HepG2 (cell line): ENCODE measurements at regions not wholly inside any gene's neighbourhood (a gene's known extent, or its start where the extent isn't known, plus 50 kb on each side); places are given as distances from the start of the nearest gene placed in this dataset.

ENCODE experiments used
- ATAC-seq: fragments of 200-7000 bp; cut with Tn5 transposase; 3 replicates; pipeline ENCODE4 v1.9.1; 2020; ENCODE audit warnings: mild to moderate bottlenecking, moderate library complexity
- BruUV-seq: library from RNA; stranded (reverse); fragments of 400-500 nt; replicated peaks from 2 replicates; lab custom pipeline; 2021; lab: Mats Ljungman, UMichigan
- CTCF ChIA-PET: fragments of 300-600 bp; formaldehyde crosslinking; extraction: SDS; loops from one replicate; lab custom pipeline; 2021; ENCODE audit warnings: low total read pairs, inconsistent platforms, low intra/inter-chr PET ratio; lab: Yijun Ruan, JAX
- POLR2A ChIA-PET: fragments of 350-600 bp; sonication (Branson Sonifier 250); formaldehyde crosslinking; loops from one replicate; lab custom pipeline; 2020; ENCODE audit warnings: antibody characterized with exemption, inconsistent platforms; lab: Yijun Ruan, JAX
- DNase-seq: peaks from one replicate; pipeline ENCODE4 v3.0.0-alpha.2; 2015; ENCODE audit warnings: low spot score
- FAIRE-seq: peaks from 3 replicates; lab custom pipeline; 2011; peaks lifted over from hg19 to GRCh38; lab: Jason Lieb, UNC
- H2AFZ ChIP-seq: one replicate; pipeline ENCODE4 v1.6.1; 2011; ENCODE audit warnings: low read length, inconsistent platforms
- H3K27ac ChIP-seq: fragments of 300-600 bp; 3 replicates; pipeline ENCODE4 v1.8.0; 2011; ENCODE audit warnings: mixed run types, mild to moderate bottlenecking, mixed read lengths, low read length, inconsistent platforms; ENCODE audit not compliant: insufficient read depth; ENCODE audit errors: extremely low read length
- H3K27me3 ChIP-seq, 2 experiments: fragments of 200-600 bp in 1 of 2; 2 replicates in 1 of 2; 3 replicates in 1 of 2; pipeline versions ENCODE4 v1.6.0 to v1.8.0; 2011; ENCODE audit warnings: low read length in 2 of 2, mild to moderate bottlenecking in 2 of 2, moderate library complexity in 2 of 2, inconsistent platforms in 1 of 2; ENCODE audit not compliant: insufficient read depth in 2 of 2, control insufficient read depth in 1 of 2
- H3K36me3 ChIP-seq, 2 experiments: fragments of 200-600 bp in 1 of 2; replicated peaks in 1 of 2; 2 replicates in 1 of 2; 3 replicates in 1 of 2; pipeline versions ENCODE4 v1.5.1 to v1.8.0; 2011; ENCODE audit warnings: low read length in 2 of 2, inconsistent platforms in 1 of 2; ENCODE audit not compliant: insufficient read depth in 2 of 2, control insufficient read depth in 1 of 2
- H3K4me1 ChIP-seq: 2 replicates; pipeline ENCODE4 v1.5.1; 2012; ENCODE audit warnings: low read length, inconsistent platforms; ENCODE audit not compliant: insufficient read depth
- H3K4me2 ChIP-seq: 2 replicates; pipeline ENCODE4 v1.6.0; 2011; ENCODE audit warnings: low read depth, low read length, inconsistent platforms
- H3K4me3 ChIP-seq, 3 experiments: fragments of 200-600 bp in 1 of 3; sonication (generic), shearing (Covaris generic) in 1 of 3; replicated peaks in 1 of 3; 2 replicates each; pipeline ENCODE4 v1.5.1; 2011 to 2016; ENCODE audit warnings: low read length in 3 of 3, inconsistent platforms in 2 of 3, low read depth in 2 of 3, mild to moderate bottlenecking in 2 of 3, control low read depth in 1 of 3, mixed read lengths in 1 of 3; ENCODE audit not compliant: insufficient read depth in 1 of 3
- H3K79me2 ChIP-seq: one replicate; pipeline ENCODE4 v1.6.1; 2011; ENCODE audit warnings: low read length, inconsistent platforms; ENCODE audit not compliant: insufficient read depth
- H3K9ac ChIP-seq: 2 replicates; pipeline ENCODE4 v1.6.0; 2011; ENCODE audit warnings: mild to moderate bottlenecking, low read depth, low read length, inconsistent platforms; ENCODE audit not compliant: insufficient read depth
- H3K9me3 ChIP-seq: 2 replicates; pipeline ENCODE4 v1.5.1; 2012; ENCODE audit warnings: mild to moderate bottlenecking, low read length
- H4K20me1 ChIP-seq: 2 replicates; pipeline ENCODE4 v1.6.0; 2011; ENCODE audit warnings: inconsistent platforms, mild to moderate bottlenecking, low read length, moderate library complexity; ENCODE audit not compliant: insufficient read depth
- ATF3 ChIP-seq: sonication (generic); formaldehyde crosslinking; IDR thresholded peaks from 2 replicates; pipeline ENCODE4 v1.4.0; 2020; ENCODE audit warnings: missing genetic modification reagents
- MXD4 ChIP-seq: IDR thresholded peaks from 2 replicates; pipeline ENCODE4 v1.6.1; 2016; ENCODE audit warnings: mild to moderate bottlenecking, missing biosample characterization, missing genetic modification reagents
- NFKBIZ ChIP-seq: IDR thresholded peaks from 2 replicates; pipeline ENCODE4 v1.6.1; 2018; ENCODE audit warnings: missing genetic modification reagents, missing compliant biosample characterization
- PCBP2 ChIP-seq: fragments of 200-400 bp; formaldehyde crosslinking; optimal IDR thresholded peaks from 2 replicates; pipeline ENCODE3; 2018; ENCODE audit warnings: low read length, low read depth; ENCODE audit not compliant: poor library complexity, severe bottlenecking
- POLR2G ChIP-seq: fragments of 200-400 bp; formaldehyde crosslinking; IDR thresholded peaks from 2 replicates; pipeline ENCODE4 v1.6.1; 2018; ENCODE audit warnings: mild to moderate bottlenecking, low read depth, low read length, moderate library complexity
- PRPF4 ChIP-seq: fragments of 200-400 bp; formaldehyde crosslinking; IDR thresholded peaks from 2 replicates; pipeline ENCODE4 v1.6.1; 2016; ENCODE audit warnings: low read length, low read depth; ENCODE audit not compliant: poor library complexity, severe bottlenecking
- TEAD3 ChIP-seq: optimal IDR thresholded peaks from 2 replicates; pipeline ENCODE3; 2016; ENCODE audit warnings: borderline replicate concordance
- ZFP36L2 ChIP-seq: sonication (generic); formaldehyde crosslinking; IDR thresholded peaks from 2 replicates; pipeline ENCODE4 v1.4.0; 2020; ENCODE audit warnings: missing genetic modification reagents
- ZNF3 ChIP-seq: IDR thresholded peaks from 2 replicates; pipeline ENCODE4 v1.7.0; 2017; ENCODE audit warnings: inconsistent platforms
- ZNF749 ChIP-seq: sonication (generic); formaldehyde crosslinking; IDR thresholded peaks from 2 replicates; pipeline ENCODE4 v1.8.0; 2022; ENCODE audit warnings: mild to moderate bottlenecking, missing genetic modification reagents, moderate library complexity, borderline replicate concordance
- ZNF879 ChIP-seq: sonication (generic); formaldehyde crosslinking; IDR thresholded peaks from 2 replicates; pipeline ENCODE4 v1.8.1; 2023; ENCODE audit warnings: missing genetic modification reagents
- WGBS: methylation state at CpG from one replicate; pipeline ENCODE4 v1.1.6; 2017; ENCODE audit warnings: low lambda C conversion rate; 5-methylcytosine and 5-hydroxymethylcytosine counted together
- in situ Hi-C: cut with HindIII; loops from 2 replicates; pipeline ENCODE4 v1.10.0; 2017; ENCODE audit warnings: low pct_unique_long_range_greater_than_20kb; ENCODE audit not compliant: extremely low pct_ligation_motif_present
- intact Hi-C: fragments of 100-400 bp; cut with micrococcal nuclease; formaldehyde crosslinking; loops from one replicate; pipeline ENCODE4 v1.10.0; 2022; ENCODE audit not compliant: unreplicated experiment

DNA sequence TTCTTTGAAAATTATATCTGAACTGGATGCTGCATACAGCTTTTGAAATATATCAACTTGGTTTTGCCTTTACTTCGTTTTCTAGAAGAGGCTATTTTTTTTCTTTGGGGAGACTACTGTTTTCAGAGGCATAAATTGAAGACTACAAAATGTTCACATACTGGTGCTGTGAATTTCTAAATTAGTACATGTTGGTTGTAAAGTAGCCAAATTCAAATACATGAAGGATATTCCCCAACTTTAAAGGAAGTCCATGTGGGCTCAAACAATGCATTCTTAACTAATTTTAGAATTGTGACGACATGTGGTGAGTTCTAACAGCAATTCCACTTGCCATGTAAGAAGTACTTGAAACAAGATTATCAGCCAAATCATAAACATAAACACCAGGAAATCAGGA is 295.7 kb downstream of the TUSC7 start:
- TF ChIP-seq ATF3 (CRISPR knock-in tag) (no peak), POLR2G (no peak), ZNF749 (CRISPR knock-in tag) (no peak), MXD4 (CRISPR knock-in tag) (no peak), ZNF879 (CRISPR knock-in tag) (no peak), NFKBIZ (no peak), PRPF4 (no peak), ZNF3 (no peak), ZFP36L2 (CRISPR knock-in tag) (no peak)
- no peak for DNase-seq
- no peak overlapping the region for H3K4me2 ChIP-seq
- intact Hi-C loops (no loop called here), in situ Hi-C loops (no loop called here)
- no peak overlapping the region for H2AFZ ChIP-seq
- H3K4me1 ChIP-seq, result no peaks in the 10 kb centered on the region
- POLR2A ChIA-PET, result no interaction called here
- H3K27ac ChIP-seq, result no peak overlapping the region
- H4K20me1 ChIP-seq, result no peaks in the 10 kb centered on the region
- no peak for ATAC-seq
- no peaks in the 10 kb centered on the region for H3K9me3 ChIP-seq
- no peaks in the 10 kb centered on the region for H3K36me3 ChIP-seq
- WGBS, result 1% methylated on average over 2 of the region's 2 CpGs
- no TSS peak for BruUV-seq
- CTCF ChIA-PET, result no interaction called here
- H3K4me3 ChIP-seq, result no peak overlapping the region
- no peaks in the 10 kb centered on the region for H3K79me2 ChIP-seq
- no peak overlapping the region for H3K9ac ChIP-seq
- no peaks in the 10 kb centered on the region; a peak in 1 of 5 replicates for H3K27me3 ChIP-seq
- no peak for FAIRE-seq

DNA sequence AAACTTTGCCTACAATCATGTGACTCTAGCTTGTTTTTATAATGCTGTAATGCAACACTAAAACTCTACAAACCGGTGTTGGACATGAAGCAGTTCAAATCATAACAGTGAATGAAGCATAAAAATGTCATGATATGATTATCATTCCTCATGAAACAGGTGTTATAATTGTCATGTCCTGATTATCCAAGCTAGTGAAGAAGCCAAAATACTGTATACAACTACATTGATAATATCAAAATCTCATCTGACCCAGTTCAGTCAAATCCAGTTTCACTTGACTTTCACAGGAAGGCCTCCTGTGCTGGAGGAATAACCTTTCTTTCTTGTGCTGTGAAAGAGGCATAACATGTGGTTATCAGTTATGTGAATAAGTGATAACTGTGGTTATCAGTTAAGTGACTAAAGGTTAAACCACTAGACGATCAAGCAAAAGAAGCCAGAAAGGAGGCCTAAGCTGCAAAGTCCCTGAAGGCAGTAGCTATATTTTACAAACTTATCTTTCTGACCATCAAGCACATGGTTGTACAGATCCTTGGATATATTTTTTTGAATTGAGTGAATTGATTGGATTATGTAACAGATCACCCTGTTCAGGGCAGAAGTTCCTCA is 296.4 kb downstream of the TUSC7 start:
- no peaks in the 10 kb centered on the region for H3K36me3 ChIP-seq
- no TSS peak for BruUV-seq
- ATAC-seq, result no peak

More for the DNA sequence above, 296.4 kb downstream of the TUSC7 start:
- FAIRE-seq (no peak), DNase-seq (no peak)
- Histone ChIP-seq H3K27ac (no peak overlapping the region), H3K27me3 (no peaks in the 10 kb centered on the region; a peak in 1 of 5 replicates), H3K9ac (no peak overlapping the region), H3K4me2 (no peak overlapping the region), H3K4me1 (no peaks in the 10 kb centered on the region), H3K9me3 (no peaks in the 10 kb centered on the region), H3K79me2 (no peaks in the 10 kb centered on the region), H3K4me3 (no peak overlapping the region), H4K20me1 (no peaks in the 10 kb centered on the region), H2AFZ (no peak overlapping the region)
- CTCF ChIA-PET, result no interaction called here
- POLR2A ChIA-PET, result no interaction called here
- TF ChIP-seq PCBP2, result no peak
- no peak for TF ChIP-seq TEAD3 (CRISPR knock-in tag)
- in situ Hi-C loops (no loop called here), intact Hi-C loops (no loop called here)
- 0% methylated on average over 2 of the region's 2 CpGs for WGBS
